ENCODE measurements at regions not wholly inside any gene's neighbourhood (a gene's known extent, or its start where the extent isn't known, plus 50 kb on each side); places are given as distances from the start of the nearest gene placed in this dataset.

GRCh38 chr3:34408088-34408487 is 609.7 kb downstream of the PDCD6IP start:
- DNase-seq = no peak
- H3K4me2 ChIP-seq (replicated peaks; ENCODE audit: low read depth, low read length, poor library complexity, severe bottlenecking) = no peak overlapping the region
- no peaks in the 10 kb centered on the region for H3K79me2 ChIP-seq (ENCODE audit: control insufficient read depth, insufficient read depth, low read length)
- POLR2A ChIA-PET = no interaction called here
- WGBS (ENCODE audit: insufficient coverage) = no CpG with 5 or more reads among the region's 3 CpGs
- TF ChIP-seq EZH2 (IDR thresholded peaks at IDR 0.05; ENCODE audit: borderline replicate concordance, insufficient read depth, low read depth, low read length, poor library complexity, severe bottlenecking) (no peak), CTCF (IDR thresholded peaks at IDR 0.05) (no peak)
- intact Hi-C loops (cut with micrococcal nuclease) = no loop called here
- H3K27ac Mint-ChIP-seq = no peak overlapping the region
- no peak overlapping the region for H2AFZ ChIP-seq (ENCODE audit: insufficient read depth, low read depth, low read length, poor library complexity, severe bottlenecking)
- no peaks in the 10 kb centered on the region for H3K27me3 Mint-ChIP-seq
- no peaks in the 10 kb centered on the region for H3K27me3 ChIP-seq (replicated peaks in 1 of 4; ENCODE audit: control extremely low read depth in 1 of 4, control insufficient read depth in 3 of 4, insufficient read depth in 4 of 4, low read length in 3 of 4)
- H3K4me1 Mint-ChIP-seq = no peaks in the 10 kb centered on the region
- no peak for ATAC-seq (ENCODE audit: low read depth)
- CTCF ChIA-PET = no interaction called here
- H3K27ac ChIP-seq (ENCODE audit: low read length in 2 of 2) = no peak overlapping the region
- H3K9me3 Mint-ChIP-seq (ENCODE audit: insufficient read depth) = peaks cover 3% of the 10 kb centered on the region
- no peak overlapping the region for H3K4me3 ChIP-seq (ENCODE audit: control extremely low read depth in 1 of 5, extremely low read depth in 1 of 5, insufficient read depth in 1 of 5, low read depth in 2 of 5, low read length in 4 of 5)
- no peaks in the 10 kb centered on the region for H3K36me3 ChIP-seq (replicated peaks in 1 of 2; ENCODE audit: control extremely low read depth in 1 of 2, control insufficient read depth in 1 of 2, extremely low read depth in 1 of 2, insufficient read depth in 2 of 2, low read length in 1 of 2)
- no peaks in the 10 kb centered on the region for H4K20me1 ChIP-seq (ENCODE audit: control insufficient read depth, insufficient read depth, low read length, poor library complexity, severe bottlenecking)
- H3K9ac ChIP-seq (ENCODE audit: low read length) = no peak overlapping the region
- H3K4me3 Mint-ChIP-seq = no peak overlapping the region
- no peaks in the 10 kb centered on the region for H3K4me1 ChIP-seq (ENCODE audit: control insufficient read depth in 2 of 2, insufficient read depth in 2 of 2, low read length in 2 of 2)
- peaks cover 0 to 1% (median 0%) of the 10 kb centered on the region in 3 donors for H3K9me3 ChIP-seq (ENCODE audit: control extremely low read depth in 1 of 3, control insufficient read depth in 2 of 3, insufficient read depth in 1 of 3, low read length in 2 of 3)

GRCh38 chr3:34411596-34411995 is 613.2 kb downstream of the PDCD6IP start:
- Histone ChIP-seq H4K20me1 (ENCODE audit: control insufficient read depth, insufficient read depth, low read length, poor library complexity, severe bottlenecking) (no peaks in the 10 kb centered on the region), H2AFZ (ENCODE audit: insufficient read depth, low read depth, low read length, poor library complexity, severe bottlenecking) (no peak overlapping the region), H3K9ac (ENCODE audit: low read length) (no peak overlapping the region), H3K4me2 (replicated peaks; ENCODE audit: low read depth, low read length, poor library complexity, severe bottlenecking) (no peak overlapping the region), H3K4me3 (ENCODE audit: control extremely low read depth in 1 of 5, extremely low read depth in 1 of 5, insufficient read depth in 1 of 5, low read depth in 2 of 5, low read length in 4 of 5) (no peak overlapping the region), H3K27ac (ENCODE audit: low read length in 2 of 2) (no peak overlapping the region), H3K27me3 (replicated peaks in 1 of 4; ENCODE audit: control extremely low read depth in 1 of 4, control insufficient read depth in 3 of 4, insufficient read depth in 4 of 4, low read length in 3 of 4) (no peaks in the 10 kb centered on the region), H3K4me1 (ENCODE audit: control insufficient read depth in 2 of 2, insufficient read depth in 2 of 2, low read length in 2 of 2) (no peaks in the 10 kb centered on the region), H3K36me3 (replicated peaks in 1 of 2; ENCODE audit: control extremely low read depth in 1 of 2, control insufficient read depth in 1 of 2, extremely low read depth in 1 of 2, insufficient read depth in 2 of 2, low read length in 1 of 2) (no peaks in the 10 kb centered on the region), H3K9me3 (ENCODE audit: control extremely low read depth in 1 of 3, control insufficient read depth in 2 of 3, insufficient read depth in 1 of 3, low read length in 2 of 3) (no peaks in the 10 kb centered on the region), H3K79me2 (ENCODE audit: control insufficient read depth, insufficient read depth, low read length) (no peaks in the 10 kb centered on the region)
- Mint-ChIP-seq H3K4me3 (no peak overlapping the region), H3K9me3 (ENCODE audit: insufficient read depth) (no peaks in the 10 kb centered on the region), H3K27ac (no peak overlapping the region), H3K27me3 (no peaks in the 10 kb centered on the region), H3K4me1 (no peaks in the 10 kb centered on the region)
- DNase-seq = no peak
- intact Hi-C loops (cut with micrococcal nuclease) = no loop called here
- CTCF ChIA-PET = no interaction called here
- no CpG with 5 or more reads among the region's 1 CpG for WGBS (ENCODE audit: insufficient coverage)
- no peak for TF ChIP-seq CTCF (IDR thresholded peaks at IDR 0.05)
- no peak for TF ChIP-seq EZH2 (IDR thresholded peaks at IDR 0.05; ENCODE audit: borderline replicate concordance, insufficient read depth, low read depth, low read length, poor library complexity, severe bottlenecking)
- POLR2A ChIA-PET = no interaction called here
- no peak for ATAC-seq (ENCODE audit: low read depth)
